ENCODE measurements at regions not wholly inside any gene's neighbourhood (a gene's known extent, or its start where the extent isn't known, plus 50 kb on each side); places are given as distances from the start of the nearest gene placed in this dataset.
"Not testable (repeated sequence)": the region's sequence is repeated elsewhere in the genome, so short reads cannot be mapped to it uniquely, and the experiment has no call there.

- DNase-seq (ENCODE audit: low read depth in 2 of 2): no peak
Observed at GRCh38 chr7:51543801-51544553, 227.4 kb upstream of the COBL start.

DNA sequence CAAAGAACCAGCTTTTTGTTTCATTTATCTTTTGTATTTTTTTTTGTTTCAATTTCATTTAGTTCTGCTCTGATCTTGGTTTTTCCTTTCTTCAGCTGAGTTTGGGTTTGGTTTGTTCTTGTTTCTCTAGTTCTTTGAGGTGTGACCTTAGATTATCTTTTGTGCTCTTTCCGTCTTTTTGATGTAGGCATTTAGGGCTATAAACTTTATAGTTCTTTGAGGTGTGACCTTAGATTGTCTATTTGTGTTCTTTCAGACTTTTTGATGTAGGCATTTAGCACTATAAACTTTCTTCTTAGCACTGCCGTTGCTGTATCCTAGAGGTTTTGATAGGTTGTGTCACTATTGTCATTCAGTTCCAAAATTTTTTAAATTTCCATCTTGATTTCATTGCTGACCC is 224.3 kb upstream of the COBL start:
- not testable (repeated sequence) for DNase-seq (ENCODE audit: low read depth in 2 of 2)

DNA sequence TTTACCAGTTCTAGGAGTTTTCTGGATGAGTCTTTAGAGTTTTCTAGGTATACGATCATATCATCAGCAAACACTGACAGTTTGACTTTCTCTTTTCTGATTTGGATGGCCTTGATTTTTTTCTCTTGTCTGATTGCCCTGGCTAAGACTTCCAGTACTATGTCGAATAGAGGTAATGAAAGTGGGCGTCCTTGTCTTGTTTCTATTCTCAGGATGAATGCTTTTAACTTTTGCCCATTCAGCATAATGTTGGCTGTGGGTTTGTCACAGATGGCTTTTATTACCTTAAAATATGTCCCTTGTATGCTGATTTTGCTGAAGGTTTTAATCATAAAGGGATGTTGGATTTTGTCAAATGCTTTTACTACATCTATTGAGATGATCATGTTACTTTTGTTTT is 223.2 kb upstream of the COBL start:
- no peak for DNase-seq (ENCODE audit: low read depth in 2 of 2)

- no peak for DNase-seq (ENCODE audit: low read depth in 2 of 2)
Observed at GRCh38 chr7:51528172-51528571, 211.6 kb upstream of the COBL start.

DNA sequence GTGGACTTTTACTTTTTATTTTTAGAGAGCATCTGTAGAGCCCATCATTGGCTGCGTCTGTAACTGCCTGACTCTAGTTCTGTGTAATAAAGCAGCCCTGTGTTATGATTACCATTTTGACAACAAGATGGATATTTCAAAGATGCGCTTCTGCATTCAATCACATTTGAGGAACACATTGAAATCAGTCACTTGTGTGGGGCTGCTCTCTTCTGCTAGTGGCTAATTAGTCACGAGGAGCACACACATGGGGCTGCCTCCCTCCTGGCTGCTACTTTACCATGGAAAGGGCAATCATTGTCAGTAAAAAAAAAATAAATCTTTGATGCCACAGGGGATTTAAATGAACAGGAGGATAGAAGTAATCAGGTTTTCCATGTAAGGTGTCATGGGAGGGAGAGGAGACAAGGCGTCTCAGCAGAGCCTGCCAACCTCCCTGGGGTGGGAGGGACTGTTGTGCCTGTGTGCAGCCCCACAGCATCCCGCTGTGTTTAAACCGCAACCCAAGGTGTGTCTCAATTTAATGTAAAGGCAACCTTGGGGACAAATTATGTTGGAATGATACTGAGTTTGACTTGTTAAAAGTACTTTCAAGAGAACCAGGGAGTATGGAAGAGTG is 205.2 kb upstream of the COBL start:
- DNase-seq (ENCODE audit: low read depth in 2 of 2): no peak

GRCh38 chr7:51521054-51521453 is 204.4 kb upstream of the COBL start:
- no peak for DNase-seq (ENCODE audit: low read depth in 2 of 2)

DNA sequence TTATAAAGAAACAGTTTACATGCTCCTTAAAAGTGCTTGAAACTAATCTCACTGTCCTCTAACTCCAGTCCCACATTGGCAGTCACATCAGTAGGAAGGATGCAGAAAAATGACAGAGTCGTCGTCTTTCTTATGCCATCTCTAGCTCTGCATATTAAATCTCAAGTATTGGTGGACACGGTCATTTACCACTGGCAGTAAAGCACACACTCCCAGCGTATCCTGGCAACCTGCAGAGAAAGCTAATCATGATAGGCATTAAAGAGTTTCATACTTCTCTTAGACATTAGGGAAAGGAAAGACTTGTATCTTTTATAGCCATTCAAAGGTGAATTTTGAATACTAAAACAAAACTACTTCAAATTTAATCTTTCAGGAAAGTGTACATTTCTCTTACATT is 202.0 kb upstream of the COBL start:
- DNase-seq (ENCODE audit: low read depth in 2 of 2): no peak

DNA sequence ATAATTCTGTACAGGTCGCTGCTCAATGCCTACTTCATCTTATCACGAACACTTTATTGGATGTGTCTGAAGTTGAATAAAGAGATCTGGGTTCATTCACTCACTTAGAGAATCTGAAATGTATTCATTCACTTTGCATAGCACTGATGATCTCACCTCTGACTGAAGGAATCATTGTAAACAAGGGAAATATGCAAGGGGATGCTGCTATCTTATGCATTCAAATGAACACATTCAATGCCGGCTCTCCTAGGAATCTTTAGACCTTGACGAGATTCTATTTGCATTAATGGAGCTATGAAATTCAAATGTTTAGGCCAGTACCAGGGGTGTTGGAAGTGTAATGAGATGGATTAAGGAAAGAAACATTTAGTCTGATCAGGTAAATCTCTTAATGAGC is 200.6 kb upstream of the COBL start:
- DNase-seq (ENCODE audit: low read depth in 2 of 2): no peak

DNA sequence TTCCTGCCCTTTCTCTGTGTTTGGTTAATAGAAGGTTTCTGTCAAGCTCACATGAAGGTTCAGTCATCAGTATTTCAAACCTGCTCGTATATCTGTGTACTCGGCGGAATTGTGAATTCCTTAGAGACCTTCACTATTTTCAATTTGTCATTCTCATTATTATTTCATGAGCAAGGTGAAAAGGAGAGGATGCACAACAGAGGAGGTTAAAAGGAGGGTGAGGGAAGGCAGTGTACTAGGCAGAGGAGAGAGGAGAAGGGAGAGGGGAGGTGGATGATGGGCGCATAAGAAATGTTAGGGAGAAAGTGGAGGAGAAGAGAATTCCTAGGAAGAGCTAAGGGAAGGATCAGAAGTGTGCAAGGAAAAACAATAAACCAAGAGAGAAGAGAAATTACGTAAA is 185.0 kb upstream of the COBL start:
- no peak for DNase-seq (ENCODE audit: low read depth in 2 of 2)

- DNase-seq (ENCODE audit: low read depth in 2 of 2): no peak
Observed at GRCh38 chr7:51482976-51483375, 166.4 kb upstream of the COBL start.

- no peak for DNase-seq (ENCODE audit: low read depth in 2 of 2)
Observed at GRCh38 chr7:51481421-51481820, 164.8 kb upstream of the COBL start.

- DNase-seq (ENCODE audit: low read depth in 2 of 2): no peak
Observed at GRCh38 chr7:51477819-51478218, 161.2 kb upstream of the COBL start.

- DNase-seq (ENCODE audit: low read depth in 2 of 2): no peak
Observed at GRCh38 chr7:51477323-51477722, 160.7 kb upstream of the COBL start.

GRCh38 chr7:51476026-51476425 is 159.4 kb upstream of the COBL start:
- DNase-seq (ENCODE audit: low read depth in 2 of 2): no peak

DNA sequence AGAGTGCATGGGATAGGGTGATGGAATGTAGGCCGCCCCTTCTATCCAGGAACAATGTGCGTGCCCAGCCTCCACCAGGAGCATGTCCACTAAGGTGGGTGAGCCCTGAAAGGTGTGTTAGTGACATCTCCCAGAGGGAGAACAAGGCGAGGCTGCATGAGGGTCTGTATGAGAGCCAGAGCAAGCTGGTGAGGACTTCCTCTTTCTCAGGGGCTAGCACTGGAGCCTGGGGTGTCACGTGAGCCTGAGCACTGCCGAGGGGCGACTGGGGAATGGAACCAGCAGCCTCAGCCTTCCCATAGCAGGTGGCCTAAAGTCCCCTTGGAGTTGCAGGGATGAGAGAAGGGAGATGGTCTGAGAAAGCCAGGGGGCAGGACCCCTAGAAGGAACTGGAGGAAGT is 156.3 kb upstream of the COBL start:
- no peak for DNase-seq (ENCODE audit: low read depth in 2 of 2)

DNA sequence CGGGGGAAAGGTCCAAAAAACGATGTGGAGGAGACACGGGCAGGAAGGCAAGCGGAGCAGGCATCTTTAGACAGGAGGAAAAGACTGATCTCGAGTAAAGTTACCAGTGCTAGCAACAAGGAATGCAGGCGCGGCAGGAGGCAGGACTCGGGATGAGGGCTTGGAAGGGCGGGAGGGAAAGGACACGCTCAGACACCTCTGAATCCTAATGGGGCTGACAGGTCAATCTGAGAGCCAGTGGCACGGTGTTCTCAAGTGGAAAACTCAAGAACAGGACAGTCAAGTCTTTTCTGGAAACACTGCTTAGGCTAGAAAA is 155.3 kb upstream of the COBL start:
- DNase-seq (ENCODE audit: low read depth in 2 of 2): no peak

- DNase-seq (ENCODE audit: low read depth in 2 of 2): no peak
Observed at GRCh38 chr7:51471210-51471980, 154.8 kb upstream of the COBL start.

GRCh38 chr7:51467384-51468017 is 150.9 kb upstream of the COBL start:
- DNase-seq (ENCODE audit: low read depth in 2 of 2): no peak

DNA sequence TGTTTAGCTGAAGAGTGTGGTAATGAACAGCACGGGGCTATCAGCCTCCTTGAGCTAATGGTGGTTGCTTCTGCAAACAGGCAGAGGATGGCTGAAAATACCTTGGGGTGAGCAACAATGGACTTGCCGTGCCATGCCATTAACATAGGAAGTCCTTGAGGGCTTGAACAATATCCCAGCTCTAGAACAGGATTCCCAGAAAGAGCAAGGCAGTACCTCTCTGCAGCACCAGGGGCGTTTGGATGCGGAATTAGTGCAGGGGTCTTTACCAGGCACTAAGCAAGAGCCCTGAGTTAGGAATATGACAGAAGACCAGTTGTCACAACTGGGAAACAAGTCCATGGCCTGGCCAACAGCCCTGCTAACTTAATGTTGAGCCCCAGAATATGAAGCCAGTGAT is 143.2 kb upstream of the COBL start:
- DNase-seq (ENCODE audit: low read depth in 2 of 2): no peak

DNA sequence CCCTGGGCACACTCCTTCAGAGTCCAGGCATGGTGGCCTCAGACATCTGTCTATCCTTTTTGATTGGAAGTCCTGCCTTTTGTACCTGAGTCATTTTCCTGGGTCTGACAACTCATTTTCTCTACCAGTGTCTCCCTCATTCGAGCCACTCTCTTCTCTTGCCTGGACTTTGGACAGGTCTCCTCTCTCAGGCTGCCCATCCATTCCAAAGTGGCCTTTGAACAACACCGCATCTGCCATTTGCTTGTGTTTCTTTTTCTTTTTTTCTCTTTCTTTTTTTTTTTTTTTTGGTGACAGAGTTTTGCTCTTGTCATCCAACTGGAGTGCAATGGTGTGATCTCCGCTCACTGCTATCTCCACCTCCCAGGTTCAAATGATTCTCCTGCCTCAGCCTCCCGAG is 142.1 kb upstream of the COBL start:
- no peak for DNase-seq (ENCODE audit: low read depth in 2 of 2)

DNA sequence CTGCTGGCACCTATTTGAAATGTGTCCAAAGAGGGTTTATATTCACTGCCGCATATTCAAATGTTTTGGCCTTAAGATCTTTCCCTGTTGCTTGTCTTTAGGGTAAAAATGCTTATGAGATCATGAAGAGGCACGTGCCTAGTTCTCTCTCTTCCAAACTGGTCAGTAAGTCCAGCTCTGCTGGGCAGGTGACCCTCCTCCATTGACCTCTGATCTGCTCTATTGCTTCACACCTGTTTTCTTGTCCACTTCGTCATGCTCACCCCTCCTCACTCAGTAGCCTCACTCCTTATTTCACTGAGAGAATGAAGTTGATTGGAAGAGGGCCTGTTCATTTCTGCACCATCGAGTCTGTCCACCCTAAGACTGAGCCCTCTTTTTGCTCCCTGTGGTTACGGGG is 140.5 kb upstream of the COBL start:
- DNase-seq (ENCODE audit: low read depth in 2 of 2): no peak

DNA sequence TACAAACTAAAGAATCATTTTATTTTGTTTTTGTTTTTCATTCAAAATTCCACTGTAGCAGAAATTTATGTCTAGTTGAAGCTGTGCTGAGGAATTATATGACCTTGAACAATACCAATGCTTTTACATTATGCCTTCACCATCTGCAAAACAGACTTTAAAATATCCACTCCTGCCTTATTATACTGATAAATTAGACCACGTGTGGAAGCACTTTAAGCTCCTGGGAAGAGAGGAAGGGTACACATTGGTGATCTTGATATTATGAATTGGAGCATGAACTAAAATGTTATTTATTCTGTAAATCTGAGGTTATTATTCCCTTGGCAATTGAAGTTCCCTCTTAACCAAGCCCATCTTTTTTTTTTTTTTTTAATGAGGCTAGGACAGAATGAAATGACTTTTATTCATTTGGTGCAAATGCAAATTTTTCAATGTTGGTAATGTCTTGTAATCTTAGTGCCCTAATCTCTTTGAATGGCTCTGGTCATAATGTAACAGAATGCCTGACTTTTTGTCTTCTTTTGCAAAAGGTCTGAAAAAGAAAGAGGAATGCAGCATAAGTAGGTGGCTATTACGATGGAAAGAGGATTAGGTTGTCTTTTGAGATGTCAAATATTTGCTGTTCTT is 139.9 kb upstream of the COBL start:
- no peak for DNase-seq (ENCODE audit: low read depth in 2 of 2)

Data from stimulated activated CD4-positive, alpha-beta T cell treated with anti-CD3 and anti-CD28 coated beads, Interleukin-4, amount 100 ng/mL, for 48 hours (primary cell).